Right lobe of liver (tissue), 4 donors: ENCODE measurements at regions not wholly inside any gene's neighbourhood (a gene's known extent, or its start where the extent isn't known, plus 50 kb on each side); places are given as distances from the start of the nearest gene placed in this dataset.

Experiments used
- CTCF ChIP-seq, 4 donors: fragments of 200-600 bp in 3 of 4; fragments of 450-650 bp in 1 of 4; IDR thresholded peaks; one replicate each; pipeline versions ENCODE4 v1.5.1 to v1.8.0; 2016 to 2022; ENCODE audit warnings: antibody characterized with exemption in 4 of 4, mild to moderate bottlenecking in 2 of 4
- POLR2A ChIP-seq: fragments of 450-650 bp; IDR thresholded peaks from one replicate; pipeline ENCODE4 v1.6.1; 2017; ENCODE audit warnings: antibody characterized with exemption, mild to moderate bottlenecking
- donor health status: DM: no; HTN: no; CAD: no.
- donor health status: DM: no; HTN: no; CAD: no.
- donor health status: DM: no; HTN: yes; CAD: no.

GRCh38 chr1:111565968-111566367, 53.6 kb upstream of the RAP1A start:
- TF ChIP-seq CTCF (IDR thresholded peaks at IDR 0.05), result no peak
- no peak for TF ChIP-seq POLR2A
